Left renal cortex interstitium (tissue), 4 donors: ENCODE measurements at regions not wholly inside any gene's neighbourhood (a gene's known extent, or its start where the extent isn't known, plus 50 kb on each side); places are given as distances from the start of the nearest gene placed in this dataset.

ENCODE experiments used
- DNase-seq, 4 donors: peaks; one replicate each; pipeline ENCODE4 v3.0.0-alpha.2; 2013; ENCODE audit warnings: low read depth in 4 of 4, low spot score in 2 of 4, missing footprints in 1 of 4

- DNase-seq, result no peak
Observed at GRCh38 chr2:12826781-12827180, 110.0 kb downstream of the TRIB2 start.

DNA sequence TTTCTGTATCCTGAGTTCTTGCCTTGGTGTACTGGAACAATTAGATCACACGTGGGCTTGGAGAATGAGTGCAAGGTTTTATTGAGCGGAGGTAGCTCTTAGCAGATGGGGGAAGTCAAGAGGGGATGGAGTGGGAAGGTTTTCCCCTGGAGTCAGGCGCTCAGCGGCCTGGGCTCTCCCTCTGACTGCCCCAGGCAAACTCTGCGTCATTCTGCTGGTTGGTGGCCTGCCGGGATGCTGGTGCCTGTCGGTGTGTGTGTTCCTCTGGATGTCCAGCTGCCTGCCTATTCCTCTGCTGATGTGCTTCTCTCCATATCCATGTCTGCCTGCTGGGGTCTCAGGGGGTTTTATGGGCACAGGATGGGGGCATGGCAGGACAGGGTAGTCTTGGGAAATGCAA, 111.0 kb downstream of the TRIB2 start:
- DNase-seq, result no peak

DNA sequence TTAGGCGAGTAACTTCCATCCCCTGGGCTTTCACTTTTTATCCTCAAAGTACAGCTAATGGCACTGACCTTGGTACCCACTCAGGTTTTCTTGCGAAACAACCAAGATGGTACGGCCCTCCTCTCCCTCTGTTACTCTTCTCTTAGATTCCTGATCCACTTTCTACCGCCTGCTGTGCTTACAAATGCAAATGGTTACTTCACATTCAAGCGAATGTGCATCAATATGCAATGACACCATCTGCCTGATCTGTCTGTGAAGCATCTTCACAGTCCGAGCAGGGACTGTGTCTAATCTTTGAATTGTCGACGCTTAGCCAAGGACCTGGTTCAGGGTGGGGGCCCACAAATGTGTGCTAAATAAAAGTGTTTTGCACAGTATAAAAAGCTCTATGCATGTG, 112.2 kb downstream of the TRIB2 start:
- DNase-seq, result no peak

- no peak for DNase-seq
Observed at GRCh38 chr2:12831016-12831415, 114.3 kb downstream of the TRIB2 start.

DNA sequence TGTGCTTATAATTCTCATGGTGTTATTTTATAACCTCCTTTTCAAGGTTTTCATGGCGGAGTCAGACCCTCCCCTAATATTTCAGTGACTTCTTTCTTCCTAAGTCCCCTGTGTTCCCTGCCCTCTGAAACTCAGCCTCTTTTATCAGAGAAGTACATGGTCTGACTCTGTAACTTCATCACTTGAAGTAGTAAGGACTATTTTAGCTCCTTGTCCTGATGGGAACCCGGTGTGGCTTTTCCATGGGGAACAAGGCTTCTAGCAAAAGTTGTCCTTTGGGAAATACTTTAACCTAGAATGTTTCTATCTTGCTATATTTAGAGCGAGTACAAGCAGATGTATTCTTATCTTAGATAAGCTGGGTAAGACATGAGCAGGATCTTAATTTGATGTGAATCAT, 117.5 kb downstream of the TRIB2 start:
- DNase-seq, result no peak

DNA sequence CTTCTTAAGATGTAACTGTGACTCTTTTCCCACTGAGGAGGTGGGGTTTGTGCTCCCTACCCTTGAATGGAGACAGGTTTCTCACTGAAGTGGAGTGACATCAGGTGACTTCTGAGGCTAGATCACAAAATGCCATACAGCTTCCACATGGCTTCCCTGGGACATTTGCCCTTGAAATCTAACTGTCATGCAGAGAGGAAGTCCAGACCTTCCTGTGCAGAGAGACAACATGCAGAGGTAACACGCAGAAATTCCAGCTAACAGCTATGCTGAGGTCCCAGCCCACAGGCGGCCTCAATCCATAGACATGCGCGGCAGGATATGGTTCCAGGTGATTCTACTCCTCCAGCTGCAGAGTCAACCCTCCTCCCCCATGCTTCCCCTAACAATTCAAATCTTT, 119.0 kb downstream of the TRIB2 start:
- DNase-seq, result no peak

- no peak for DNase-seq
Observed at GRCh38 chr2:12839339-12839738, 122.6 kb downstream of the TRIB2 start.

GRCh38 chr2:12841021-12841420, 124.3 kb downstream of the TRIB2 start:
- no peak for DNase-seq

DNA sequence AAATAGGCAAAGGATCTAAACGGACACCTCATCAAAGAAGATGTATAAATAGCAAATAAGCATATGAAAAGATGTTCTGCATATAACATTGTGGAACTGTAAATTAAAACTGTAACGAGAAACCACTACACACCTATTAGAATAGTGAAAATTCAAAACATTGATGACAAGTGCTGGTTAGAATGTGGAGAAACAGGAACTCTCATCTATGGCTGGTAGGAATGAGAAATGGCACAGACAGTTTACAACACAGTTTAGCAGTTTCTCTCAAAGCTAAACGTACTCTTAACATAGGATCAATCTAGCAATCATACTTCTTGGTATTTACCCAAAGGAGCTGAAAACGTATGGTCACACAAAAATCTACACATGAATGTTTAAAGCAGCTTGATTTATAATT, 126.2 kb downstream of the TRIB2 start:
- no peak for DNase-seq

- DNase-seq, result no peak
Observed at GRCh38 chr2:12844511-12844910, 127.8 kb downstream of the TRIB2 start.

DNA sequence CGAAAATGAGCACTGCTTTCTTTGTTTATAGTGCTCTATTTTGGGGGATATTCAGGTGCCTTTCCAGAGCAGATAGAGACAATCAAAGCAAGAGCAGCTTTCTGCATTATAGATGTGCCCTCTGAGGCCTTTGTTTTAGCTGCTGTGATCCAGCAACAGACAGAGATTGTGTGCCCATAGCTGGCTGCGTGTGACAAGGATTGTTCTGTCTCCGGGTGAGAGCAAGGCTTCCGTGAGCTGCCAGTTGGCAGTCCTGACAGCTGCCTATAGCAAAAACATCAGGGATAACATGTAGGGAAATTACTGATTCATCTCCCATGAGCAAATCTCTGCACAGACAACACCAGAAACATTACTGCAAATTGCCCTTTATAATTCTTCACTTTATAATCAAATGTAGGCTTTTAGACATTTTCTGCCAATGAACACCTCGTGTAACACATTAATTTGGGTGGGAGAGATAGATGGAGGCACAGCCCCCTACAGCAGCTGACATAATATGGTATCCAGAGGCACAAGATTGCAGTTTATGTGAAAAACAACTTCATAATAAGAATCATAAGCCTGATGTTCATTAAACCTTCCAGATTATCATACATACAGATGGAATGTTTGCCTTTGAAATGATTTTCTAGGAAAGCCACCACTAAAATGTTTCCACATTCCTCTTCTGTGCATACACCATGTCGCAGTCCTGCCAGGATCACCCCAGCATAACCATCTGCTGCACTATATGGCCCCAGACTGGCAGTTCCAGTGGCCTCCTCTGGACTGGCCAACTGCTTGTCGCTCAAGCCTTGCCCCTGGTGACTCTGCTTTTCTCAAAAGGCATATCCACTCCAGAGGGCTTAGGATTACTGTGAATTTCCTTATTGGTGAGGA, 131.2 kb downstream of the TRIB2 start:
- no peak for DNase-seq

DNA sequence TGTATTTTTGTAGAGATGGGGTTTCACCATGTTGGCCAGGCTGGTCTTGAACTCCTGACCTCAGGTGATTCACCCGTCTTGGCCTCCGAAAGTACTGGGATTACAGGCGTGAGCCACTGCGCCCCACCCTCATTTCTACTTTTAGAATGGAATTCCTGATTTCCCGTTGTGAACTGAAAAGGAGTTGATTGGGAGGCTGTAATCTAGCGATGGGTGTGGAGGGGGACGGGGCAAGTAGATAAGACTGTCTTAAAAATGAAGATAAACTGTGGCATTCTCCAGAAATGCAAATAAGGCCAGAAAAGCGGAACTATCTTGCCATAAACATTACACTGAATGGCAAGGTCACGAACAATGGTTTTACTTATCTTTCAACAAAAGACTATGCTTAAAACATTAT, 135.4 kb downstream of the TRIB2 start:
- DNase-seq, result no peak

DNA sequence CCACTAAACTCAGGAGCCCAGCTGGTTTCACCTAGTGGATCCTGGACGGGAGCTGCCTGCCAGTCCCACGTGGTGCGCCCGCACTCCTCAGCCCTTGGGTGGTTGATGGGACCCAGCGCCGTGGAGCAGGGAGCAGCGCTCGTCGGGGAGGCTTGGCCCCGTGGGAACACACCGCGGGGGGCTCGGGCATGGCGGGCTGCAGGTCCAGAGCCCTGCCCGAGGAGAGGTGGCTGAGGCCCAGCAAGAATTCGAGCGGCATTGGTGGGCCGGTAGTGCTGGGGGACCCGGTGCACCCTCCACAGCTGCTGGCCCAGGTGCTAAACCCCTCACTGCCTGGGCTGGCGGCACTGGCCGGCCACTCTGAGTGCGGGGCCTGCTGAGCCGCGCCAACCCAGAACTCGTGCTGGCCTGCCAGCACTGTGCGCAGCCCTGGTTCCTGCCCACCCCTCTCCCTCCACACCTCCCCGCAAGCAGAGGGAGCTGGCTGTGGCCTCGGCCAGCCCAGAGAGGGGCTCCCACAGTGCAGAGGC, 137.3 kb downstream of the TRIB2 start:
- no peak for DNase-seq

GRCh38 chr2:12855508-12855907, 138.8 kb downstream of the TRIB2 start:
- DNase-seq, result no peak

- DNase-seq, result no peak
Observed at GRCh38 chr2:12856934-12857601, 140.3 kb downstream of the TRIB2 start.

DNA sequence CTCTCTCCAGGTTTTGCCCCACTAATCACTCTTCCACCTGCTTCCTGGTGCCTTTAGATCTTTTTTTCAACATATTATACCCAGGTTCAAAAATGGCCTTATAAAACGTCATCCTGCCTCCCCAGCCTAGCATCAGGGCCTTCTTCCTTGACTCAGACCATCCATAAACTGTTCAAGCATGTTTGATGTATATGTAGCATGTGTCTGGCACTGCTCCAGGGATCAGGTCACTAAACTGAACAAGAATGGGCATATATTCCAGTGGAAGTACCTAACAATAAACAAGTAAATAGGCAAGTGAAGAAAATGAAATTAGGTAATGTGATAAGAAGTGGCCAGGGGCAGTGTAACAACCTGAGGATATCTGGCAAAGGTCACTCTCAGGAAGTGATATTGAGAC, 141.2 kb downstream of the TRIB2 start:
- no peak for DNase-seq

DNA sequence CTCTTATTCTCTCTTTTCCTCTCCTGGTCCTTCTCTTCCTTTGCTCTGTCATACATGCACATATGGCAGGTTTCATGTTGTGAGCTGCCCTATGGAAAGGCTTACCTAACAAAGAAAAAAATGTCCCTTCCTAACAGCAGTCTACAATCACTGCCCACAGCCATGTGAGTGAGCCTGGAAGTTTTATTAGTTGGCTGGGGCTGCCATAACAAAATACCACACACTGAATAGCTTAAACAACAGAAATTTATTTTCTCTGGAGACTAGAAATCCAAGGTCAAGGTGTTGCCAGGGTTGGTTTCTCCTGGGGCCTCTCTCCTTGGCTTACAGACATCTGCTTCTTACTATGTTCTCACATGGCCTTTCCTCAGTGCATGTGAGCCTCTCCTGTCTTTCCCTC, 142.1 kb downstream of the TRIB2 start:
- DNase-seq, result no peak

GRCh38 chr2:12861344-12861930, 144.7 kb downstream of the TRIB2 start:
- no peak for DNase-seq

DNA sequence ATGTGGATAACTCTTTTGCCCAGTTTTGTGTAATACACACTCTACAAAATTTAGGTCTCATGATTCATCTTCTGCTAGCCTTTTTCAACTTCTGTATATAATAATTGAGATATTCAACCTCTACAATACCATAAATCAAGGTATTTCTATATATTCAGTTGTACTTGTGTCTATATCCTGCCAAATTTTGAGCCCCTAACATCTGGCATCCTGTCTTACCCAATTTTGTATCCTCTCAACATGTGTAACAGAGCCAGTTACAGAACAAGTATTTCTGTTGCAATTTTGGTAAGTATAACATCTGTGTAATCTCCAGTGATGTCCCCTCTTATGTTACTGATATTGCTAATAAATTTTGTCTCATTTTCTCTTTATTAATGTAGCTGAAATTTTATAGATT, 145.8 kb downstream of the TRIB2 start:
- no peak for DNase-seq

DNA sequence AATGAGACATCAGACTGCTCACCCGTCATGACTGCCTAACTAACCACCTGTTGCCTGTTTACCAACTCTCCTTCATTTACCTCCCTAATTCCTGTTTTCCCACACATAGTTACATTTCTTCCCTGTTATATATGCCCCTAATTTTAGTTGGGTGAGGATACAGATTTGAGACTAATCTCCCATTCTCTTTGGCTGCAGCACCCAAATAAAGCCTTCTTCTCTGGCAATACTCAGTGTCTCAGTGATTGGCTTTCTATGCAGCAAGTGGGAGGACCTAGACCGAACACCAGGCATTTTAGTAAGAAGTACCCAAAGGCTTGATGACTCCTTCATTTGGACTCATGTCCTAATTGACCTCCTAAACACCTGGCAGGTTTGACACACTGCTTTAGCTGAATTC, 147.2 kb downstream of the TRIB2 start:
- no peak for DNase-seq

GRCh38 chr2:12867631-12868287, 151.0 kb downstream of the TRIB2 start:
- no peak for DNase-seq
